Esophagus (tissue), 2 donors: ENCODE measurements at regions not wholly inside any gene's neighbourhood (a gene's known extent, or its start where the extent isn't known, plus 50 kb on each side); places are given as distances from the start of the nearest gene placed in this dataset.

ENCODE experiments used
- H3K27ac ChIP-seq, 2 donors: one replicate each; pipeline ENCODE4 v1.5.1; 2013; ENCODE audit warnings: low read depth in 2 of 2, mild to moderate bottlenecking in 2 of 2, inconsistent platforms in 1 of 2, low read length in 1 of 2, moderate library complexity in 1 of 2
- H3K27me3 ChIP-seq, 2 donors: one replicate each; pipeline ENCODE4 v1.6.1; 2013; ENCODE audit warnings: low read length in 2 of 2, control low read depth in 1 of 2, mild to moderate bottlenecking in 1 of 2; ENCODE audit not compliant: insufficient read depth in 2 of 2, control insufficient read depth in 1 of 2
- H3K36me3 ChIP-seq, 2 donors: one replicate each; pipeline ENCODE4 v1.6.1; 2013; ENCODE audit warnings: low read length in 1 of 2; ENCODE audit not compliant: control insufficient read depth in 2 of 2, insufficient read depth in 2 of 2
- H3K4me1 ChIP-seq, 2 donors: one replicate each; pipeline ENCODE4 v1.6.1; 2013; ENCODE audit warnings: low read length in 1 of 2; ENCODE audit not compliant: control insufficient read depth in 2 of 2, insufficient read depth in 2 of 2
- H3K4me3 ChIP-seq, 2 donors: one replicate each; pipeline ENCODE4 v1.5.1; 2013; ENCODE audit warnings: low read length in 2 of 2, mild to moderate bottlenecking in 2 of 2, low read depth in 1 of 2, moderate library complexity in 1 of 2
- H3K9me3 ChIP-seq, 2 donors: one replicate each; pipeline ENCODE4 v1.6.1; 2013; ENCODE audit warnings: mild to moderate bottlenecking in 2 of 2, low read depth in 1 of 2, low read length in 1 of 2, moderate library complexity in 1 of 2; ENCODE audit not compliant: control insufficient read depth in 2 of 2, insufficient read depth in 1 of 2
- WGBS, 2 donors: extraction: QIAGEN DNeasy Blood & Tissue Kit; methylation state at CpG; one replicate each; pipeline ENCODE4 v1.1.7; 2013; 5-methylcytosine and 5-hydroxymethylcytosine counted together
- donor health status: healthy with polysubstance abuse.
- donor health status: Bipolar disorder and iron deficiency.

GRCh38 chr7:136294977-136295376, 317.8 kb upstream of the MTPN start:
- H3K27me3 ChIP-seq, result no peaks in the 10 kb centered on the region
- H3K36me3 ChIP-seq, result no peaks in the 10 kb centered on the region
- 94% methylated on average over 1 of the region's 1 CpG for WGBS, 2 donors
- H3K4me3 ChIP-seq, result no peak overlapping the region
- H3K27ac ChIP-seq, result no peak overlapping the region
- H3K4me1 ChIP-seq, result no peaks in the 10 kb centered on the region
- H3K9me3 ChIP-seq, result no peaks in the 10 kb centered on the region

- H3K4me3 ChIP-seq, result no peak overlapping the region
Measured at GRCh38 chr7:136293841-136294391, 316.8 kb upstream of the MTPN start.

GRCh38 chr7:136293272-136293671, 316.1 kb upstream of the MTPN start:
- no peaks in the 10 kb centered on the region for H3K9me3 ChIP-seq
- no peaks in the 10 kb centered on the region for H3K27me3 ChIP-seq
- no peak overlapping the region for H3K27ac ChIP-seq
- no peaks in the 10 kb centered on the region for H3K36me3 ChIP-seq
- no peak overlapping the region for H3K4me3 ChIP-seq
- WGBS, 2 donors, result 78 to 80% methylated on average over 6 of the region's 6 CpGs
- no peaks in the 10 kb centered on the region for H3K4me1 ChIP-seq

More at GRCh38 chr7:136293841-136294391, 316.8 kb upstream of the MTPN start:
- Histone ChIP-seq H3K36me3 (no peaks in the 10 kb centered on the region), H3K4me1 (no peaks in the 10 kb centered on the region), H3K27ac (no peak overlapping the region), H3K9me3 (no peaks in the 10 kb centered on the region), H3K27me3 (no peaks in the 10 kb centered on the region)

- H3K4me3 ChIP-seq, result no peak overlapping the region
- H3K36me3 ChIP-seq, result no peaks in the 10 kb centered on the region
- H3K27ac ChIP-seq, result no peak overlapping the region
- no peaks in the 10 kb centered on the region for H3K4me1 ChIP-seq
- H3K9me3 ChIP-seq, result no peaks in the 10 kb centered on the region
- no peaks in the 10 kb centered on the region for H3K27me3 ChIP-seq
Measured at GRCh38 chr7:136292365-136292764, 315.2 kb upstream of the MTPN start.

GRCh38 chr7:136290351-136290750, 313.2 kb upstream of the MTPN start:
- WGBS, 2 donors, result 78 to 88% methylated on average over 1 of the region's 1 CpG
- no peak overlapping the region for H3K4me3 ChIP-seq

GRCh38 chr7:136278057-136278456, 300.9 kb upstream of the MTPN start:
- H3K4me3 ChIP-seq, result no peak overlapping the region
- H3K27ac ChIP-seq, result no peak overlapping the region
- H3K4me1 ChIP-seq, result no peaks in the 10 kb centered on the region
- H3K36me3 ChIP-seq, result no peaks in the 10 kb centered on the region
- H3K27me3 ChIP-seq, result no peaks in the 10 kb centered on the region
- no peaks in the 10 kb centered on the region for H3K9me3 ChIP-seq
- 24 to 26% methylated on average over 2 of the region's 2 CpGs for WGBS, 2 donors

More at GRCh38 chr7:136290351-136290750, 313.2 kb upstream of the MTPN start:
- no peaks in the 10 kb centered on the region for H3K36me3 ChIP-seq
- H3K4me1 ChIP-seq, result no peaks in the 10 kb centered on the region
- H3K9me3 ChIP-seq, result no peaks in the 10 kb centered on the region
- no peaks in the 10 kb centered on the region for H3K27me3 ChIP-seq
- H3K27ac ChIP-seq, result no peak overlapping the region

- H3K27ac ChIP-seq, result no peak overlapping the region
- H3K4me3 ChIP-seq, result no peak overlapping the region
- no peaks in the 10 kb centered on the region for H3K27me3 ChIP-seq
- 48 to 54% methylated on average over 3 of the region's 3 CpGs for WGBS, 2 donors
- no peaks in the 10 kb centered on the region for H3K9me3 ChIP-seq
- no peaks in the 10 kb centered on the region for H3K4me1 ChIP-seq
- H3K36me3 ChIP-seq, result no peaks in the 10 kb centered on the region
Measured at GRCh38 chr7:136275794-136276193, 298.6 kb upstream of the MTPN start.

- Histone ChIP-seq H3K36me3 (no peaks in the 10 kb centered on the region), H3K27ac (no peak overlapping the region), H3K9me3 (no peaks in the 10 kb centered on the region), H3K4me1 (no peaks in the 10 kb centered on the region), H3K27me3 (no peaks in the 10 kb centered on the region), H3K4me3 (no peak overlapping the region)
- 81 to 91% methylated on average over 1 of the region's 1 CpG for WGBS, 2 donors
Measured at GRCh38 chr7:136274636-136275345, 297.6 kb upstream of the MTPN start.

GRCh38 chr7:136272934-136273333, 295.8 kb upstream of the MTPN start:
- 76 to 90% methylated on average over 2 of the region's 2 CpGs for WGBS, 2 donors
- Histone ChIP-seq H3K27ac (no peak overlapping the region), H3K9me3 (no peaks in the 10 kb centered on the region)

GRCh38 chr7:136267822-136268221, 290.7 kb upstream of the MTPN start:
- 73 to 94% methylated on average over 2 of the region's 2 CpGs for WGBS, 2 donors
- H3K36me3 ChIP-seq, result no peaks in the 10 kb centered on the region

More at GRCh38 chr7:136272934-136273333, 295.8 kb upstream of the MTPN start:
- no peaks in the 10 kb centered on the region for H3K4me1 ChIP-seq
- H3K36me3 ChIP-seq, result no peaks in the 10 kb centered on the region
- no peak overlapping the region for H3K4me3 ChIP-seq
- H3K27me3 ChIP-seq, result no peaks in the 10 kb centered on the region

More at GRCh38 chr7:136267822-136268221, 290.7 kb upstream of the MTPN start:
- Histone ChIP-seq H3K9me3 (peaks cover 0 to 4% of the 10 kb centered on the region in 2 donors), H3K4me1 (no peaks in the 10 kb centered on the region), H3K27me3 (no peaks in the 10 kb centered on the region), H3K4me3 (no peak overlapping the region), H3K27ac (no peak overlapping the region)
